Neural cell (in vitro differentiated cells): ENCODE measurements at regions not wholly inside any gene's neighbourhood (a gene's known extent, or its start where the extent isn't known, plus 50 kb on each side); places are given as distances from the start of the nearest gene placed in this dataset.
A peak's percentile ranks its signal among the peaks of the same experiment; 100 is the strongest.

Source experiments
- H2AFZ ChIP-seq: fragments of 200-600, 300-800 bp; sonication (generic), shearing (Covaris generic); 2 replicates; pipeline ENCODE4 v1.6.0; 2014; ENCODE audit warnings: low read depth, mild to moderate bottlenecking, antibody characterized with exemption, low read length, moderate library complexity
- H3F3A ChIP-seq: fragments of 200-600 bp; shearing (Covaris generic); 2 replicates; pipeline ENCODE4 v1.6.1; 2016; ENCODE audit warnings: mild to moderate bottlenecking, moderate library complexity, mixed read lengths, antibody characterized with exemption, low read length; ENCODE audit not compliant: insufficient read depth, poor library complexity, severe bottlenecking
- H3K27ac ChIP-seq: fragments of 200-600, 300-800 bp; sonication (generic), shearing (Covaris generic); 2 replicates; pipeline ENCODE4 v1.5.1; 2014; ENCODE audit warnings: mild to moderate bottlenecking, low read length, moderate library complexity
- H3K27me3 ChIP-seq: fragments of 300-800, 200-600 bp; sonication (generic), shearing (Covaris generic); 2 replicates; pipeline ENCODE4 v1.6.0; 2014; ENCODE audit warnings: mild to moderate bottlenecking, low read depth, low read length, moderate library complexity; ENCODE audit not compliant: insufficient read depth
- H3K36me3 ChIP-seq: fragments of 300-800, 200-600 bp; sonication (generic), shearing (Covaris generic); 2 replicates; pipeline ENCODE4 v1.5.1; 2014; ENCODE audit warnings: mild to moderate bottlenecking, antibody characterized with exemption, low read length, moderate library complexity; ENCODE audit not compliant: insufficient read depth
- H3K4me2 ChIP-seq: fragments of 300-800, 200-600 bp; sonication (generic), shearing (Covaris generic); 2 replicates; pipeline ENCODE4 v1.6.0; 2014; ENCODE audit warnings: mild to moderate bottlenecking, low read length
- H3K4me3 ChIP-seq: fragments of 300-800, 200-600 bp; sonication (generic), shearing (Covaris generic); 2 replicates; pipeline ENCODE4 v1.5.1; 2014; ENCODE audit warnings: mild to moderate bottlenecking, low read length, moderate library complexity
- H3K79me2 ChIP-seq: fragments of 200-600 bp; shearing (Covaris generic); replicated peaks from 2 replicates; pipeline ENCODE4 v1.6.0; 2014; ENCODE audit warnings: mild to moderate bottlenecking, low read length, moderate library complexity; ENCODE audit not compliant: insufficient read depth
- H3K9ac ChIP-seq: fragments of 300-800, 200-600 bp; sonication (generic), shearing (Covaris generic); 2 replicates; pipeline ENCODE4 v1.6.1; 2016; ENCODE audit warnings: mild to moderate bottlenecking, low read length, mixed read lengths
- H3K9me2 ChIP-seq: fragments of 200-600 bp; shearing (Covaris generic); 2 replicates; pipeline ENCODE4 v1.6.1; 2016; ENCODE audit warnings: mild to moderate bottlenecking, low read length, mixed read lengths; ENCODE audit not compliant: insufficient read depth
- H3K9me3 ChIP-seq: fragments of 200-600, 300-800 bp; sonication (generic), shearing (Covaris generic); 2 replicates; pipeline ENCODE4 v1.6.1; 2016; ENCODE audit warnings: mild to moderate bottlenecking, mixed run types, low read length, moderate library complexity, mixed read lengths
- H4K20me1 ChIP-seq: fragments of 200-600 bp; shearing (Covaris generic); 2 replicates; pipeline ENCODE4 v1.6.1; 2016; ENCODE audit warnings: mild to moderate bottlenecking, mixed run types; ENCODE audit not compliant: insufficient read depth
- CTCF ChIP-seq: fragments of 450-650 bp; IDR thresholded peaks from 2 replicates; pipeline ENCODE4 v1.5.1; 2014; ENCODE audit warnings: antibody characterized with exemption, mild to moderate bottlenecking, moderate library complexity; ENCODE audit not compliant: poor library complexity, severe bottlenecking
- EP300 ChIP-seq: fragments of 450-650 bp; conservative IDR thresholded peaks from 2 replicates; pipeline ENCODE4 v1.6.1; 2014; ENCODE audit warnings: antibody characterized with exemption, mild to moderate bottlenecking, moderate library complexity; ENCODE audit not compliant: poor library complexity, severe bottlenecking
- EZH2 ChIP-seq: fragments of 200-600, 300-800 bp; shearing (Covaris generic), sonication (generic); IDR thresholded peaks from 2 replicates; pipeline ENCODE4 v1.6.1; 2014; ENCODE audit warnings: antibody characterized with exemption, low read length, borderline replicate concordance, mild to moderate bottlenecking; ENCODE audit not compliant: insufficient read depth, poor library complexity, severe bottlenecking
- MXI1 ChIP-seq: fragments of 450-650 bp; conservative IDR thresholded peaks from 2 replicates; pipeline ENCODE4 v1.6.1; 2014; ENCODE audit warnings: antibody characterized with exemption, mild to moderate bottlenecking; ENCODE audit not compliant: poor library complexity, severe bottlenecking
- POLR2AphosphoS5 ChIP-seq: IDR thresholded peaks from 2 replicates; pipeline ENCODE4 v1.6.1; 2012
- RAD21 ChIP-seq: fragments of 450-650 bp; conservative IDR thresholded peaks from 2 replicates; pipeline ENCODE4 v1.6.1; 2014; ENCODE audit warnings: antibody characterized with exemption, mild to moderate bottlenecking, moderate library complexity
- SMC3 ChIP-seq: fragments of 450-650 bp; conservative IDR thresholded peaks from 2 replicates; pipeline ENCODE4 v1.6.1; 2014; ENCODE audit warnings: antibody characterized with exemption, mild to moderate bottlenecking, moderate library complexity; ENCODE audit not compliant: poor library complexity
- TAF1 ChIP-seq: IDR thresholded peaks from 2 replicates; pipeline ENCODE4 v1.6.1; 2012; ENCODE audit warnings: low read depth
- TF ChIP-seq, protein P1 (sequence below): IDR thresholded peaks from 2 replicates; pipeline ENCODE4 v1.6.1; 2012; ENCODE audit warnings: borderline replicate concordance

- TF ChIP-seq TAF1, result peak; percentile 50
- peak; percentile 50 for TF ChIP-seq POLR2AphosphoS5
- TF ChIP-seq RAD21, result peak; percentile 40
- TF ChIP-seq CTCF, result no peak
- TF ChIP-seq MXI1, result peak; percentile 67
- peak; percentile 35 for TF ChIP-seq SMC3
- TF ChIP-seq EP300, result peak; percentile 70
- no peak for TF ChIP-seq EZH2
- TF ChIP-seq, protein P1, sequence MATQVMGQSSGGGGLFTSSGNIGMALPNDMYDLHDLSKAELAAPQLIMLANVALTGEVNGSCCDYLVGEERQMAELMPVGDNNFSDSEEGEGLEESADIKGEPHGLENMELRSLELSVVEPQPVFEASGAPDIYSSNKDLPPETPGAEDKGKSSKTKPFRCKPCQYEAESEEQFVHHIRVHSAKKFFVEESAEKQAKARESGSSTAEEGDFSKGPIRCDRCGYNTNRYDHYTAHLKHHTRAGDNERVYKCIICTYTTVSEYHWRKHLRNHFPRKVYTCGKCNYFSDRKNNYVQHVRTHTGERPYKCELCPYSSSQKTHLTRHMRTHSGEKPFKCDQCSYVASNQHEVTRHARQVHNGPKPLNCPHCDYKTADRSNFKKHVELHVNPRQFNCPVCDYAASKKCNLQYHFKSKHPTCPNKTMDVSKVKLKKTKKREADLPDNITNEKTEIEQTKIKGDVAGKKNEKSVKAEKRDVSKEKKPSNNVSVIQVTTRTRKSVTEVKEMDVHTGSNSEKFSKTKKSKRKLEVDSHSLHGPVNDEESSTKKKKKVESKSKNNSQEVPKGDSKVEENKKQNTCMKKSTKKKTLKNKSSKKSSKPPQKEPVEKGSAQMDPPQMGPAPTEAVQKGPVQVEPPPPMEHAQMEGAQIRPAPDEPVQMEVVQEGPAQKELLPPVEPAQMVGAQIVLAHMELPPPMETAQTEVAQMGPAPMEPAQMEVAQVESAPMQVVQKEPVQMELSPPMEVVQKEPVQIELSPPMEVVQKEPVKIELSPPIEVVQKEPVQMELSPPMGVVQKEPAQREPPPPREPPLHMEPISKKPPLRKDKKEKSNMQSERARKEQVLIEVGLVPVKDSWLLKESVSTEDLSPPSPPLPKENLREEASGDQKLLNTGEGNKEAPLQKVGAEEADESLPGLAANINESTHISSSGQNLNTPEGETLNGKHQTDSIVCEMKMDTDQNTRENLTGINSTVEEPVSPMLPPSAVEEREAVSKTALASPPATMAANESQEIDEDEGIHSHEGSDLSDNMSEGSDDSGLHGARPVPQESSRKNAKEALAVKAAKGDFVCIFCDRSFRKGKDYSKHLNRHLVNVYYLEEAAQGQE, result peak; percentile 77
- peak overlapping the region; percentile 56 for H3K4me2 ChIP-seq
Measured at GRCh38 chr3:193016437-193016901, 98.8 kb upstream of the MB21D2 start.

GRCh38 chr3:193021506-193022010, 103.9 kb upstream of the MB21D2 start:
- Histone ChIP-seq H3F3A (no peaks in the 10 kb centered on the region), H3K4me2 (no peak overlapping the region), H3K9ac (no peak overlapping the region), H4K20me1 (no peaks in the 10 kb centered on the region), H3K36me3 (no peaks in the 10 kb centered on the region), H3K27me3 (no peaks in the 10 kb centered on the region), H3K27ac (no peak overlapping the region), H3K79me2 (no peaks in the 10 kb centered on the region), H3K9me2 (no peaks in the 10 kb centered on the region), H3K4me3 (no peak overlapping the region), H3K9me3 (no peaks in the 10 kb centered on the region), H2AFZ (no peak overlapping the region)
- TF ChIP-seq EP300, result no peak
- no peak for TF ChIP-seq MXI1
- no peak for TF ChIP-seq POLR2AphosphoS5
- TF ChIP-seq EZH2, result no peak
- TF ChIP-seq CTCF, result no peak

More at GRCh38 chr3:193016437-193016901, 98.8 kb upstream of the MB21D2 start:
- H4K20me1 ChIP-seq, result no peaks in the 10 kb centered on the region
- H3K27ac ChIP-seq, result peak overlapping the region; percentile 68
- H3F3A ChIP-seq, result no peaks in the 10 kb centered on the region
- no peaks in the 10 kb centered on the region for H3K9me3 ChIP-seq
- peak overlapping the region; percentile 47 for H3K4me3 ChIP-seq
- no peaks in the 10 kb centered on the region for H3K36me3 ChIP-seq
- H3K9ac ChIP-seq, result peak overlapping the region; percentile 41
- no peaks in the 10 kb centered on the region for H3K9me2 ChIP-seq
- peak overlapping the region; percentile 53 for H2AFZ ChIP-seq
- no peaks in the 10 kb centered on the region for H3K27me3 ChIP-seq
- H3K79me2 ChIP-seq, result no peaks in the 10 kb centered on the region
